Psoas muscle (tissue), 7 donors: ENCODE measurements at regions not wholly inside any gene's neighbourhood (a gene's known extent, or its start where the extent isn't known, plus 50 kb on each side); places are given as distances from the start of the nearest gene placed in this dataset.

Source experiments
- ATAC-seq, 4 donors: fragments of 200-7000 bp; cut with Tn5 transposase; one replicate each; pipeline ENCODE4 v1.9.1; 2020; ENCODE audit warnings: moderate library complexity in 3 of 4, mild to moderate bottlenecking in 2 of 4
- DNase-seq, 2 donors: peaks; one replicate each; pipeline ENCODE4 v3.0.0-alpha.2; 2020
- H3K27ac ChIP-seq: fragments of 200-600 bp; one replicate; pipeline ENCODE4 v1.8.0; 2022
- H3K27me3 ChIP-seq, 3 donors: fragments of 200-600 bp in 1 of 3; one replicate each; pipeline versions ENCODE4 v1.6.1 to v1.8.0; 2013 to 2022; ENCODE audit warnings: low read length in 2 of 3, mild to moderate bottlenecking in 2 of 3, moderate library complexity in 1 of 3; ENCODE audit not compliant: insufficient read depth in 3 of 3
- H3K36me3 ChIP-seq, 2 donors: fragments of 200-600 bp in 1 of 2; one replicate each; pipeline versions ENCODE4 v1.6.1 to v1.8.0; 2013 to 2022; ENCODE audit warnings: low read depth in 1 of 2, mild to moderate bottlenecking in 1 of 2, moderate library complexity in 1 of 2; ENCODE audit not compliant: insufficient read depth in 1 of 2
- H3K4me1 ChIP-seq: fragments of 200-600 bp; one replicate; pipeline ENCODE4 v1.8.0; 2022
- H3K4me3 ChIP-seq: fragments of 200-600 bp; one replicate; pipeline ENCODE4 v1.8.0; 2022; ENCODE audit warnings: mild to moderate bottlenecking
- H3K9me3 ChIP-seq: fragments of 200-600 bp; one replicate; pipeline ENCODE4 v1.8.0; 2022
- CTCF ChIP-seq: fragments of 200-600 bp; IDR thresholded peaks from one replicate; pipeline ENCODE4 v1.8.0; 2022; ENCODE audit warnings: antibody characterized with exemption
- WGBS, 3 donors: extraction: QIAGEN DNeasy Blood & Tissue Kit; methylation state at CpG; one replicate each; pipeline versions ENCODE4 v1.1.6 to v1.1.7; 2013; 5-methylcytosine and 5-hydroxymethylcytosine counted together
- intact Hi-C, 2 donors: fragments of 100-400 bp; cut with DNase I; formaldehyde crosslinking; loops; one replicate each; pipeline versions ENCODE4 v1.11.0 to v1.14.2; 2022
- donor health status: healthy with polysubstance abuse.
- donor health status: DM: no; HTN: no; CAD: no; lungs with moderate emphysema.
- donor health status: Bipolar disorder and iron deficiency.
- donor health status: healthy.
- donor health status: DM: yes; HTN: yes; CAD: no.
- donor health status: DM: no; HTN: no; CAD: no.
- donor health status: DM: yes; HTN: yes; CAD: no.

GRCh38 chr10:132120734-132121510 is 55.2 kb downstream of the JAKMIP3 start:
- WGBS, 3 donors, result 81 to 89% (median 85%) methylated on average over 25 of the region's 25 CpGs
- DNase-seq (peak in 1 of 2 donors; percentile 30), ATAC-seq (no peak)
- no peaks in the 10 kb centered on the region for H3K36me3 ChIP-seq
- H3K9me3 ChIP-seq, result no peaks in the 10 kb centered on the region
- no peak overlapping the region for H3K4me3 ChIP-seq
- intact Hi-C loops, result no loop called here
- H3K27ac ChIP-seq, result no peak overlapping the region
- no peaks in the 10 kb centered on the region for H3K4me1 ChIP-seq
- no peak for TF ChIP-seq CTCF
- H3K27me3 ChIP-seq, result no peaks in the 10 kb centered on the region

- TF ChIP-seq CTCF, result no peak
- no peak overlapping the region for H3K4me3 ChIP-seq
- intact Hi-C loops, result no loop called here
- no peaks in the 10 kb centered on the region for H3K36me3 ChIP-seq
- H3K4me1 ChIP-seq, result no peaks in the 10 kb centered on the region
- DNase-seq, result peak in 1 of 2 donors; percentile 36
- ATAC-seq, result no peak
- H3K27me3 ChIP-seq, result no peaks in the 10 kb centered on the region
- no peaks in the 10 kb centered on the region for H3K9me3 ChIP-seq
- 88 to 92% (median 88%) methylated on average over 12 of the region's 12 CpGs for WGBS, 3 donors
- no peak overlapping the region for H3K27ac ChIP-seq
Measured at GRCh38 chr10:132121511-132121830, 55.7 kb downstream of the JAKMIP3 start.

GRCh38 chr10:132122097-132122861 is 56.5 kb downstream of the JAKMIP3 start:
- peak; percentile 5 to 42 for DNase-seq
- 90 to 94% (median 93%) methylated on average over 12 to 20 of the region's 20 CpGs for WGBS, 3 donors

GRCh38 chr10:132122939-132123445 is 57.2 kb downstream of the JAKMIP3 start:
- H3K4me1 ChIP-seq, result no peaks in the 10 kb centered on the region
- no peaks in the 10 kb centered on the region for H3K36me3 ChIP-seq
- H3K4me3 ChIP-seq, result no peak overlapping the region
- DNase-seq, result peak in 1 of 2 donors; percentile 7
- H3K27me3 ChIP-seq, result no peaks in the 10 kb centered on the region
- H3K9me3 ChIP-seq, result no peaks in the 10 kb centered on the region
- WGBS, 3 donors, result 84 to 87% (median 85%) methylated on average over 19 of the region's 19 CpGs
- no peak for ATAC-seq
- intact Hi-C loops, result no loop called here
- no peak overlapping the region for H3K27ac ChIP-seq
- no peak for TF ChIP-seq CTCF

More at GRCh38 chr10:132122097-132122861, 56.5 kb downstream of the JAKMIP3 start:
- H3K4me1 ChIP-seq, result no peaks in the 10 kb centered on the region
- no peaks in the 10 kb centered on the region for H3K9me3 ChIP-seq
- no peak for ATAC-seq
- H3K36me3 ChIP-seq, result no peaks in the 10 kb centered on the region
- intact Hi-C loops, result no loop called here
- no peaks in the 10 kb centered on the region for H3K27me3 ChIP-seq
- no peak for TF ChIP-seq CTCF
- no peak overlapping the region for H3K27ac ChIP-seq
- no peak overlapping the region for H3K4me3 ChIP-seq
